Epithelial cell of esophagus (primary cell): ENCODE measurements at regions not wholly inside any gene's neighbourhood (a gene's known extent, or its start where the extent isn't known, plus 50 kb on each side); places are given as distances from the start of the nearest gene placed in this dataset.

Experiments used
- DNase-seq: peaks from one replicate; pipeline ENCODE4 v3.0.0; 2010; ENCODE audit warnings: low read depth
- H3K4me3 ChIP-seq: 2 replicates; pipeline ENCODE4 v1.5.1; 2011; ENCODE audit warnings: mild to moderate bottlenecking, low read length, control low read depth
- CTCF ChIP-seq: IDR thresholded peaks from 2 replicates; pipeline ENCODE4 v1.5.1; 2011; ENCODE audit warnings: low read depth, mild to moderate bottlenecking, low read length, control low read depth, inconsistent platforms; ENCODE audit not compliant: insufficient read depth; ENCODE audit errors: missing control alignments

GRCh38 chr16:48082516-48082915, 73.3 kb downstream of the ABCC12 start:
- DNase-seq = no peak
- TF ChIP-seq CTCF = no peak
- no peak overlapping the region for H3K4me3 ChIP-seq

- DNase-seq = peak; percentile 84
- no peak overlapping the region for H3K4me3 ChIP-seq
- TF ChIP-seq CTCF = no peak
Measured at GRCh38 chr16:48081656-48082055, 74.1 kb downstream of the ABCC12 start.

GRCh38 chr16:48076455-48077012, 79.3 kb downstream of the ABCC12 start:
- no peak for TF ChIP-seq CTCF
- no peak overlapping the region for H3K4me3 ChIP-seq
- peak; percentile 9 for DNase-seq

GRCh38 chr16:48075398-48075797, 80.4 kb downstream of the ABCC12 start:
- TF ChIP-seq CTCF = no peak
- no peak for DNase-seq

GRCh38 chr16:48067388-48067787, 88.4 kb downstream of the ABCC12 start:
- no peak for DNase-seq
- no peak for TF ChIP-seq CTCF
- H3K4me3 ChIP-seq = no peak overlapping the region

More at GRCh38 chr16:48075398-48075797, 80.4 kb downstream of the ABCC12 start:
- no peak overlapping the region for H3K4me3 ChIP-seq

- no peak for TF ChIP-seq CTCF
- no peak overlapping the region for H3K4me3 ChIP-seq
- peak; percentile 41 for DNase-seq
Measured at GRCh38 chr16:48064971-48065370, 90.8 kb downstream of the ABCC12 start.

GRCh38 chr16:48062681-48063080, 93.1 kb downstream of the ABCC12 start:
- TF ChIP-seq CTCF = no peak
- no peak overlapping the region for H3K4me3 ChIP-seq
- DNase-seq = no peak
